ENCODE measurements at regions not wholly inside any gene's neighbourhood (a gene's known extent, or its start where the extent isn't known, plus 50 kb on each side); places are given as distances from the start of the nearest gene placed in this dataset.

DNA sequence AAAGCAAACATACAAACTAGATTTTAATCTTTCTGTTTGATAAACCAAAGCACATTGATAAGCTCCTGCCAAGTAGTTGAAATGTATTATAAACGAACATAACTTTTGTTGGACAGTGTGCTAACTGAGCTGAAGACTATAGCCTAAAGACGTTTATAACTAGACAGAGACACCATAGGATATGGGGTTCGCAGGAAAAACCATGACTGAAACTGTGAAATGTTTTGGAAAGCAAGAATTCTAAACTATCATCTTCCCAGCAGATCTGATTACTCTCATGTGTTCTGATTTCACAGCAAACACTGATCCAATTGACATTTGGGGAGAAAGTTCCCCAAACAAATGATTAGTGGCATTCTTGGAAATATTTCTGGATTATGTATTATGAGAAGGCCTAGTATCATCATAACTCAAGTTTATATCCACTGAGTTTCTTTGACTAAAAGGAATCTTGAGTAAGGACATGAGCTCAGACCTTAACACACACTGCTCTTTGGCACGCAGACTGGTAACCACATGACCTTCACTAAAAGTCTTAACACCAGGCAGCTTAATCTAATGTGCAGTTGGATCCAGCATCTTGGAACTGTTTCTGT, 375.2 kb downstream of the ZNF608 start:
- Histone ChIP-seq H3K36me3 (ENCODE audit: insufficient read depth, low read length, poor library complexity, severe bottlenecking) (no peaks in the 10 kb centered on the region), H3K4me3 (ENCODE audit: low read depth, low read length, poor library complexity, severe bottlenecking) (no peak overlapping the region), H3K27ac (ENCODE audit: low read depth, low read length, poor library complexity, severe bottlenecking) (no peak overlapping the region), H3K9me3 (ENCODE audit: low read depth, low read length, poor library complexity, severe bottlenecking) (no peaks in the 10 kb centered on the region), H3K27me3 (replicated peaks; ENCODE audit: insufficient read depth, low read depth, low read length, poor library complexity) (no peaks in the 10 kb centered on the region), H3K4me1 (ENCODE audit: insufficient read depth, low read length, poor library complexity, severe bottlenecking) (no peaks in the 10 kb centered on the region)
- TF ChIP-seq, protein P1, sequence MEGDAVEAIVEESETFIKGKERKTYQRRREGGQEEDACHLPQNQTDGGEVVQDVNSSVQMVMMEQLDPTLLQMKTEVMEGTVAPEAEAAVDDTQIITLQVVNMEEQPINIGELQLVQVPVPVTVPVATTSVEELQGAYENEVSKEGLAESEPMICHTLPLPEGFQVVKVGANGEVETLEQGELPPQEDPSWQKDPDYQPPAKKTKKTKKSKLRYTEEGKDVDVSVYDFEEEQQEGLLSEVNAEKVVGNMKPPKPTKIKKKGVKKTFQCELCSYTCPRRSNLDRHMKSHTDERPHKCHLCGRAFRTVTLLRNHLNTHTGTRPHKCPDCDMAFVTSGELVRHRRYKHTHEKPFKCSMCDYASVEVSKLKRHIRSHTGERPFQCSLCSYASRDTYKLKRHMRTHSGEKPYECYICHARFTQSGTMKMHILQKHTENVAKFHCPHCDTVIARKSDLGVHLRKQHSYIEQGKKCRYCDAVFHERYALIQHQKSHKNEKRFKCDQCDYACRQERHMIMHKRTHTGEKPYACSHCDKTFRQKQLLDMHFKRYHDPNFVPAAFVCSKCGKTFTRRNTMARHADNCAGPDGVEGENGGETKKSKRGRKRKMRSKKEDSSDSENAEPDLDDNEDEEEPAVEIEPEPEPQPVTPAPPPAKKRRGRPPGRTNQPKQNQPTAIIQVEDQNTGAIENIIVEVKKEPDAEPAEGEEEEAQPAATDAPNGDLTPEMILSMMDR (conservative IDR thresholded peaks at IDR 0.05; ENCODE audit: low read depth, low read length), result no peak
- TF ChIP-seq EZH2 (IDR thresholded peaks at IDR 0.05; ENCODE audit: borderline replicate concordance, low read depth, low read length, poor library complexity, severe bottlenecking), result no peak
- intact Hi-C loops (cut with micrococcal nuclease; ENCODE audit: unreplicated experiment), result no loop called here
- BruUV-seq (replicated peaks), result no TSS peak
- POLR2A ChIA-PET (ENCODE audit: low non-redundant PET), result interaction anchor here (0.6 kb wide), 1 partner anchor 8 kb away, joined by 3 read pairs; no protein-coding TSS in a partner anchor
- no peak for DNase-seq (ENCODE audit: low spot score)
- CTCF ChIA-PET, result no interaction called here

- no peak for DNase-seq (ENCODE audit: low spot score)
- H3K4me3 ChIP-seq (ENCODE audit: low read depth, low read length, poor library complexity, severe bottlenecking), result no peak overlapping the region
These were observed 375.8 kb downstream of the ZNF608 start for GRCh38 chr5:124370601-124371000.

DNA sequence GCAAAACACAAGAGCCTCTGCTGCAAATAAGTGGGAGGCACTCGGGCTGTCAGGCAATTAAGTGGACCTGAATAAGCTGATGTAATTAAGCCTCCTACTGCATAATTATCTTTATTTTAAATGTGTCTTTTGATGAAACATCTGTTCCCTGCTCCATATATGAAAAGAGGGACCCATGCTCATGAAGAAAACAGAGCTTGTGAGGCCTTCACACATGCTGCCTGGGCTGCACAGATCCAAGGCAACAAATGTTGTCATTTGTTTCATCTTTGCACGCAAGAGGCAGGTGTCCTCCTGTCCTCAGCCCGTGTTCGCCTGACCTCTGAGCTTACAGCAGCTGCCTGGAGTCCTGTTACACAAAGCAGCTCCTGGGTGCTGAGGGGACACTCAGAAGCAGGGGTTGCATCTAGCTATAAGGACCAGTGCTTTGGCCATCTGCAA, 381.1 kb downstream of the ZNF608 start:
- ChIA-PET POLR2A (ENCODE audit: low non-redundant PET) (no interaction called here), CTCF (no interaction called here)
- Histone ChIP-seq H3K4me1 (ENCODE audit: insufficient read depth, low read length, poor library complexity, severe bottlenecking) (no peaks in the 10 kb centered on the region), H3K27ac (ENCODE audit: low read depth, low read length, poor library complexity, severe bottlenecking) (no peak overlapping the region), H3K4me3 (ENCODE audit: low read depth, low read length, poor library complexity, severe bottlenecking) (no peak overlapping the region), H3K9me3 (ENCODE audit: low read depth, low read length, poor library complexity, severe bottlenecking) (no peaks in the 10 kb centered on the region), H3K36me3 (ENCODE audit: insufficient read depth, low read length, poor library complexity, severe bottlenecking) (no peaks in the 10 kb centered on the region), H3K27me3 (replicated peaks; ENCODE audit: insufficient read depth, low read depth, low read length, poor library complexity) (no peaks in the 10 kb centered on the region)
- no peak for TF ChIP-seq EZH2 (IDR thresholded peaks at IDR 0.05; ENCODE audit: borderline replicate concordance, low read depth, low read length, poor library complexity, severe bottlenecking)
- TF ChIP-seq, protein P1 (conservative IDR thresholded peaks at IDR 0.05; ENCODE audit: low read depth, low read length), result no peak
- intact Hi-C loops (cut with micrococcal nuclease; ENCODE audit: unreplicated experiment), result no loop called here
- BruUV-seq (replicated peaks), result no TSS peak
- no peak for DNase-seq (ENCODE audit: low spot score)

More at GRCh38 chr5:124370601-124371000, 375.8 kb downstream of the ZNF608 start:
- Histone ChIP-seq H3K4me1 (ENCODE audit: insufficient read depth, low read length, poor library complexity, severe bottlenecking) (no peaks in the 10 kb centered on the region), H3K27me3 (replicated peaks; ENCODE audit: insufficient read depth, low read depth, low read length, poor library complexity) (no peaks in the 10 kb centered on the region), H3K36me3 (ENCODE audit: insufficient read depth, low read length, poor library complexity, severe bottlenecking) (no peaks in the 10 kb centered on the region), H3K9me3 (ENCODE audit: low read depth, low read length, poor library complexity, severe bottlenecking) (no peaks in the 10 kb centered on the region), H3K27ac (ENCODE audit: low read depth, low read length, poor library complexity, severe bottlenecking) (no peak overlapping the region)
- BruUV-seq (replicated peaks), result no TSS peak
- CTCF ChIA-PET, result no interaction called here
- intact Hi-C loops (cut with micrococcal nuclease; ENCODE audit: unreplicated experiment), result no loop called here
- POLR2A ChIA-PET (ENCODE audit: low non-redundant PET), result interaction anchor here (0.6 kb wide), 1 partner anchor 8 kb away, joined by 3 read pairs; no protein-coding TSS in a partner anchor
- TF ChIP-seq, protein P1 (conservative IDR thresholded peaks at IDR 0.05; ENCODE audit: low read depth, low read length), result no peak
- no peak for TF ChIP-seq EZH2 (IDR thresholded peaks at IDR 0.05; ENCODE audit: borderline replicate concordance, low read depth, low read length, poor library complexity, severe bottlenecking)
